SK-N-SH treated with all-trans-retinoic acid at 6 μM for 48 hours (cell line): ENCODE measurements at regions not wholly inside any gene's neighbourhood (a gene's known extent, or its start where the extent isn't known, plus 50 kb on each side); places are given as distances from the start of the nearest gene placed in this dataset.

Experiments used
- ATAC-seq: fragments of 200-7000 bp; cut with Tn5 transposase; 3 replicates; pipeline ENCODE4 v1.9.1; 2020; ENCODE audit warnings: mild to moderate bottlenecking, moderate library complexity
- ARNTL ChIP-seq: fragments of 450-650 bp; formaldehyde crosslinking; IDR thresholded peaks from 2 replicates; pipeline ENCODE4 v1.5.0; 2020; ENCODE audit warnings: low read depth, mild to moderate bottlenecking, moderate library complexity, borderline replicate concordance
- BACH2 ChIP-seq: fragments of 250-450 bp; sonication (Bioruptor Pico); IDR thresholded peaks from 2 replicates; pipeline ENCODE4 v1.9.0; 2021; ENCODE audit warnings: mild to moderate bottlenecking, borderline replicate concordance
- CSDC2 ChIP-seq: fragments of 250-450 bp; sonication (Bioruptor Pico); IDR thresholded peaks from 2 replicates; pipeline ENCODE4 v1.5.0; 2020; ENCODE audit warnings: mild to moderate bottlenecking, moderate library complexity
- ESRRG ChIP-seq: fragments of 250-450 bp; sonication (Bioruptor Pico); IDR thresholded peaks from 2 replicates; pipeline ENCODE4 v1.6.1; 2021; ENCODE audit warnings: mild to moderate bottlenecking
- OSR1 ChIP-seq: fragments of 250-450 bp; sonication (Bioruptor Pico); IDR thresholded peaks from 2 replicates; pipeline ENCODE4 v1.8.0; 2022; ENCODE audit warnings: moderate library complexity, mild to moderate bottlenecking, inconsistent platforms
- PPARA ChIP-seq: fragments of 250-450 bp; sonication (Bioruptor Pico); IDR thresholded peaks from 2 replicates; pipeline ENCODE4 v1.5.0; 2020; ENCODE audit warnings: mild to moderate bottlenecking, borderline replicate concordance
- RARB ChIP-seq: fragments of 250-450 bp; sonication (Bioruptor Pico); IDR thresholded peaks from 2 replicates; pipeline ENCODE4 v1.8.0; 2021; ENCODE audit warnings: mild to moderate bottlenecking, moderate library complexity
- SNAI2 ChIP-seq: fragments of 250-450 bp; sonication (Bioruptor Pico); IDR thresholded peaks from 2 replicates; pipeline ENCODE4 v1.5.0; 2020; ENCODE audit warnings: mild to moderate bottlenecking, moderate library complexity
- TOX ChIP-seq: fragments of 250-450 bp; sonication (Bioruptor Pico); IDR thresholded peaks from 2 replicates; pipeline ENCODE4 v1.8.0; 2021; ENCODE audit warnings: mild to moderate bottlenecking, moderate library complexity, borderline replicate concordance
- ZC3H10 ChIP-seq: fragments of 250-450 bp; sonication (Bioruptor Pico); IDR thresholded peaks from 2 replicates; pipeline ENCODE4 v1.5.1; 2021; ENCODE audit warnings: mild to moderate bottlenecking, moderate library complexity
- ZFP3 ChIP-seq: fragments of 250-450 bp; sonication (Bioruptor Pico); IDR thresholded peaks from 2 replicates; pipeline ENCODE4 v1.5.0; 2020; ENCODE audit warnings: mild to moderate bottlenecking, moderate library complexity
- ZFP30 ChIP-seq: fragments of 450-650 bp; formaldehyde crosslinking; IDR thresholded peaks from 2 replicates; pipeline ENCODE4 v1.5.0; 2022; ENCODE audit warnings: mild to moderate bottlenecking, moderate library complexity
- ZNF565 ChIP-seq: fragments of 450-650 bp; formaldehyde crosslinking; conservative IDR thresholded peaks from 2 replicates; pipeline ENCODE4 v1.5.0; 2020; ENCODE audit warnings: low read depth, mild to moderate bottlenecking, moderate library complexity
- ZNF70 ChIP-seq: fragments of 450-650 bp; formaldehyde crosslinking; IDR thresholded peaks from 2 replicates; pipeline ENCODE4 v1.5.0; 2020; ENCODE audit warnings: mild to moderate bottlenecking, moderate library complexity
- ZNF8 ChIP-seq: fragments of 450-650 bp; formaldehyde crosslinking; IDR thresholded peaks from 2 replicates; pipeline ENCODE4 v1.5.0; 2020; ENCODE audit warnings: mild to moderate bottlenecking, moderate library complexity
- TF ChIP-seq, protein P1 (sequence below): fragments of 250-450 bp; sonication (Bioruptor Pico); IDR thresholded peaks from 2 replicates; pipeline ENCODE4 v1.8.0; 2021; ENCODE audit warnings: low read depth, mild to moderate bottlenecking, moderate library complexity, borderline replicate concordance
- TF ChIP-seq, protein P2 (sequence below): fragments of 250-450 bp; sonication (Bioruptor Pico); IDR thresholded peaks from 2 replicates; pipeline ENCODE4 v1.8.0; 2020; ENCODE audit warnings: mild to moderate bottlenecking, moderate library complexity, borderline replicate concordance
- TF ChIP-seq, protein P3 (sequence below): fragments of 250-450 bp; sonication (Bioruptor Pico); IDR thresholded peaks from 2 replicates; pipeline ENCODE4 v1.5.0; 2020; ENCODE audit warnings: mild to moderate bottlenecking, moderate library complexity
- TF ChIP-seq, protein P4 (sequence below): fragments of 250-450 bp; sonication (Bioruptor Pico); IDR thresholded peaks from 2 replicates; pipeline ENCODE4 v1.5.1; 2021; ENCODE audit warnings: mild to moderate bottlenecking, moderate library complexity
- TF ChIP-seq, protein P5 (sequence below): fragments of 250-450 bp; sonication (Bioruptor Pico); IDR thresholded peaks from 2 replicates; pipeline ENCODE4 v1.5.1; 2020; ENCODE audit warnings: low read depth, mild to moderate bottlenecking, moderate library complexity

DNA sequence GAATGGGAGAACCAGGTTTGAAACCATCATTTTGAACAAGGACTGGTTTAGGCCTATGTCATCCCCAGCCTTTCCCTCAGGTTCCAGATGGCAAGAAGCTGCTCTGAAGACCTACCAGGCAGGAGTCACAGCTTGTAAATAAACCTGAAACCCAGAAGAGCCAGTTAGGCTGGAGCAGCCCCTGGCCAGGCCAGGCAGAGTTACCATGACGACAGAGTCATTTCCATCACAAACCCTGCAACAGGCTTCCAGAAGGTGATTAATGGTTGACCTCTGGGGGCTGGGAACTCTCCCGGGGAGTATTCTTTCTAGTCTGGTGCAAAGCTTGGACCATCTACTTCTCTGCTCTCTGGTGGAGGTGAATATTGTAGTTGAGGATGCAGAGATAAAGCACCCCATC lies 164.1 kb upstream of the NCAM1 start (continued):
- TF ChIP-seq, protein P1, sequence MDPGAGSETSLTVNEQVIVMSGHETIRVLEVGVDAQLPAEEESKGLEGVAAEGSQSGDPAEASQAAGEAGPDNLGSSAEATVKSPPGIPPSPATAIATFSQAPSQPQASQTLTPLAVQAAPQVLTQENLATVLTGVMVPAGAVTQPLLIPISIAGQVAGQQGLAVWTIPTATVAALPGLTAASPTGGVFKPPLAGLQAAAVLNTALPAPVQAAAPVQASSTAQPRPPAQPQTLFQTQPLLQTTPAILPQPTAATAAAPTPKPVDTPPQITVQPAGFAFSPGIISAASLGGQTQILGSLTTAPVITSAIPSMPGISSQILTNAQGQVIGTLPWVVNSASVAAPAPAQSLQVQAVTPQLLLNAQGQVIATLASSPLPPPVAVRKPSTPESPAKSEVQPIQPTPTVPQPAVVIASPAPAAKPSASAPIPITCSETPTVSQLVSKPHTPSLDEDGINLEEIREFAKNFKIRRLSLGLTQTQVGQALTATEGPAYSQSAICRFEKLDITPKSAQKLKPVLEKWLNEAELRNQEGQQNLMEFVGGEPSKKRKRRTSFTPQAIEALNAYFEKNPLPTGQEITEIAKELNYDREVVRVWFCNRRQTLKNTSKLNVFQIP, result no peak
- TF ChIP-seq ZNF8 (CRISPR knock-in tag) (no peak), TOX (CRISPR knock-in tag) (no peak)

DNA sequence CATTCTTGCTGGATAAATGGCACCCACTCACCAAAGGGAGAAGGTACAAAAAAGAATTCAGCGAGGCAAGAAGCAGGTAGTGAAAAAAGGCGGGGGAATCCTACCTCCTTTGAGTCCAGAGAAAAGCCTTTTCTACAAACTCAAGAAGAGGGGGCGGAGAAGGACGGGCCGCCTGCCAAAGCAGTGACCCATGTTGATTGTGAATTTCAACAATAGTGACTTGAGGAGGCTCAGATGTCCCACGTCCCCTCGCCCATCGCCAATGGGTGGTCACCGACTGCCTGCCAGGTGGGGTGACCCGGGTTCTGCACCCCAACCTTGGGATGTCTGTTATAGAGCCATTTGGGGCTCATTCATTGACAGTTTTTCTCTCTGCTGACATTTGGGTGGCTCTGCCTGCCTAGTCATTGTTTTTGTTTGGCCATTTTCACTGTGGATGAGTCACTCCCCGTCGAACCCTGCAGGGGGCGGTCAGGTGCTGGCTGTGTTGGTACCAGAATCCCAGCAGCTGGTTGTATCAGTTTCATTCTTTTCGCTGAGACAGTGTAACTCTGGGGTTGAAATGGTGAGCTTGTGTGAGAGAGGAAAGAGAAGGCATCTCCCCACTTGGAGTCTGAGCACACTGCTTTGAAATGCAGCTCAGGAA lies 163.4 kb upstream of the NCAM1 start:
- ATAC-seq, result peak; percentile 58; the same call in 2 of the 3 replicates
- TF ChIP-seq ZFP3 (no peak), ZNF565 (CRISPR knock-in tag) (no peak), SNAI2 (CRISPR knock-in tag) (no peak), ZFP30 (CRISPR knock-in tag) (no peak), ESRRG (no peak), TOX (CRISPR knock-in tag) (no peak), CSDC2 (CRISPR knock-in tag) (no peak)

DNA sequence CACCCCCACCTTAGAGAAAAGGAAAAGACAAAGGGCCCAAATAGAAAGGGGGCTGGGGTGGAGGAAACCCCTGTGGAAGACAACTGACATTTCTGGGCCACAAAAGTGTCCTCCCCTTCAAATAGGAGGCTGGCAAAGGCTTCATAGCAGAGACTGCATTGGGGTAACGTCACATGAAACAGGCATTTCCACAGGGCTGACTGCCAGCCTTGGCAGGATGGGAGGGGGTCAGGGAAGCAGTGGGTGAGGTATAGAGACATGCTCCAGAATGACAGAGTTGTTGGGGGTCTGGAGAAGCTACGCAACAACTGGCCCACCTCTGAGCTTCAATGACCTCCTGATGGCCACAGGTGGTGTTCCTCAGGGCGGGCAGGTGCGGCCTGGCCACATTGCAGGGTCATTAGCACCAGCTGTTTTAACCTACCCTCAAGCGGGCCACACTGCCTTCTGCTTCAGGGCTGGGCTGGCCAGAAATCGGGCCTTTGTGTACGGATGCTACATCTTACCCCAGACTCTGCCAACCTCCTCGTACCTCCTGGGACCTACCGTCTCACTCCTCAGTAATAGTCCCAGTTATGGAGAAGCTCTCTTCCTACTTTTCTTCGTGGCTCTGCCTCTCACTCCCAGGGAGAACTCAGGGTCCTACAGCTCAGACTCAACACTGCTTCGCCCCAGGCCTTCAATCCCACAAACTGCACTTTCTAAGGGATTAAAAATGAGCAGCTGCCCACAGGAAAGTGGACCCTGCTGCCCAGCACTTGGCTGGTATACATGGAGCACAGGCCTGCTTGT lies 160.0 kb upstream of the NCAM1 start:
- no peak for ATAC-seq
- TF ChIP-seq CSDC2 (CRISPR knock-in tag), result no peak
- TF ChIP-seq ZC3H10 (CRISPR knock-in tag), result no peak
- no peak for TF ChIP-seq ESRRG

DNA sequence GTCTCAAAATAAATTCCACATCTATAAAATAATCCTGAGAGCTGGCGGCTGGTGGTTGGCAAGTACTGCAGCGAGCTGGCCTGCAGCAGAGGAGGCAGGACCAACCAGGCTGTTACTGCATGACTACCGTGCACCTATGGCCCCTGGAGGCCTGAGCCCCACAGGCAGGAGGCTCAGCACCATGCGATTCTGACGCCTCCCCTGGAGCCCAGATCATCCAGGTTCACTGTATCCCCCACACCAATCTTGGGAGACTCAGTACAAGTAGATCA lies 159.5 kb upstream of the NCAM1 start:
- ATAC-seq, result no peak
- TF ChIP-seq BACH2 (no peak), ZNF70 (CRISPR knock-in tag) (no peak), ZFP3 (no peak), ARNTL (CRISPR knock-in tag) (no peak)
- TF ChIP-seq, protein P2, sequence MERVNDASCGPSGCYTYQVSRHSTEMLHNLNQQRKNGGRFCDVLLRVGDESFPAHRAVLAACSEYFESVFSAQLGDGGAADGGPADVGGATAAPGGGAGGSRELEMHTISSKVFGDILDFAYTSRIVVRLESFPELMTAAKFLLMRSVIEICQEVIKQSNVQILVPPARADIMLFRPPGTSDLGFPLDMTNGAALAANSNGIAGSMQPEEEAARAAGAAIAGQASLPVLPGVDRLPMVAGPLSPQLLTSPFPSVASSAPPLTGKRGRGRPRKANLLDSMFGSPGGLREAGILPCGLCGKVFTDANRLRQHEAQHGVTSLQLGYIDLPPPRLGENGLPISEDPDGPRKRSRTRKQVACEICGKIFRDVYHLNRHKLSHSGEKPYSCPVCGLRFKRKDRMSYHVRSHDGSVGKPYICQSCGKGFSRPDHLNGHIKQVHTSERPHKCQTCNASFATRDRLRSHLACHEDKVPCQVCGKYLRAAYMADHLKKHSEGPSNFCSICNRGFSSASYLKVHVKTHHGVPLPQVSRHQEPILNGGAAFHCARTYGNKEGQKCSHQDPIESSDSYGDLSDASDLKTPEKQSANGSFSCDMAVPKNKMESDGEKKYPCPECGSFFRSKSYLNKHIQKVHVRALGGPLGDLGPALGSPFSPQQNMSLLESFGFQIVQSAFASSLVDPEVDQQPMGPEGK, result no peak
- TF ChIP-seq, protein P3, sequence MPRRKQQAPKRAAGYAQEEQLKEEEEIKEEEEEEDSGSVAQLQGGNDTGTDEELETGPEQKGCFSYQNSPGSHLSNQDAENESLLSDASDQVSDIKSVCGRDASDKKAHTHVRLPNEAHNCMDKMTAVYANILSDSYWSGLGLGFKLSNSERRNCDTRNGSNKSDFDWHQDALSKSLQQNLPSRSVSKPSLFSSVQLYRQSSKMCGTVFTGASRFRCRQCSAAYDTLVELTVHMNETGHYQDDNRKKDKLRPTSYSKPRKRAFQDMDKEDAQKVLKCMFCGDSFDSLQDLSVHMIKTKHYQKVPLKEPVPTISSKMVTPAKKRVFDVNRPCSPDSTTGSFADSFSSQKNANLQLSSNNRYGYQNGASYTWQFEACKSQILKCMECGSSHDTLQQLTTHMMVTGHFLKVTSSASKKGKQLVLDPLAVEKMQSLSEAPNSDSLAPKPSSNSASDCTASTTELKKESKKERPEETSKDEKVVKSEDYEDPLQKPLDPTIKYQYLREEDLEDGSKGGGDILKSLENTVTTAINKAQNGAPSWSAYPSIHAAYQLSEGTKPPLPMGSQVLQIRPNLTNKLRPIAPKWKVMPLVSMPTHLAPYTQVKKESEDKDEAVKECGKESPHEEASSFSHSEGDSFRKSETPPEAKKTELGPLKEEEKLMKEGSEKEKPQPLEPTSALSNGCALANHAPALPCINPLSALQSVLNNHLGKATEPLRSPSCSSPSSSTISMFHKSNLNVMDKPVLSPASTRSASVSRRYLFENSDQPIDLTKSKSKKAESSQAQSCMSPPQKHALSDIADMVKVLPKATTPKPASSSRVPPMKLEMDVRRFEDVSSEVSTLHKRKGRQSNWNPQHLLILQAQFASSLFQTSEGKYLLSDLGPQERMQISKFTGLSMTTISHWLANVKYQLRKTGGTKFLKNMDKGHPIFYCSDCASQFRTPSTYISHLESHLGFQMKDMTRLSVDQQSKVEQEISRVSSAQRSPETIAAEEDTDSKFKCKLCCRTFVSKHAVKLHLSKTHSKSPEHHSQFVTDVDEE, result no peak

DNA sequence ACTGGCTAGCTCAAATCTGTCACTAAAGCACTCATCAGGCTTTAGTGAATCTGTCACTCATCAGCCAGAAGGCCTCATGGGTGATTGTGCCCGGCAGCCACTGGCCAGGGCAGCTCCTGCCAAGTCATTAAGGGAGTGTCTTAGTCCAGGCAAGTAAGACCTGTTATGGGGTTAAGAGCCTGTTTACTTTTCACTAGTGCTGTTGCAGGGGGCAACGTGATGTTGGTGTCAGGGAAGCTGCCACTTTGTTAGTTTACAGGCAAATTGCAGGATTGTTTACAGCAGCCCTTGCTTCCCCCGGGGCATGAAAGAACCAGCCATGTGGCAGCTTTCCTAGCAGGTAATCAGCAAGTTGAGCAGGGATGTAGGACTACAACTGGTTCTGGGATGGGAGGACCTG lies 155.6 kb upstream of the NCAM1 start:
- TF ChIP-seq, protein P4, sequence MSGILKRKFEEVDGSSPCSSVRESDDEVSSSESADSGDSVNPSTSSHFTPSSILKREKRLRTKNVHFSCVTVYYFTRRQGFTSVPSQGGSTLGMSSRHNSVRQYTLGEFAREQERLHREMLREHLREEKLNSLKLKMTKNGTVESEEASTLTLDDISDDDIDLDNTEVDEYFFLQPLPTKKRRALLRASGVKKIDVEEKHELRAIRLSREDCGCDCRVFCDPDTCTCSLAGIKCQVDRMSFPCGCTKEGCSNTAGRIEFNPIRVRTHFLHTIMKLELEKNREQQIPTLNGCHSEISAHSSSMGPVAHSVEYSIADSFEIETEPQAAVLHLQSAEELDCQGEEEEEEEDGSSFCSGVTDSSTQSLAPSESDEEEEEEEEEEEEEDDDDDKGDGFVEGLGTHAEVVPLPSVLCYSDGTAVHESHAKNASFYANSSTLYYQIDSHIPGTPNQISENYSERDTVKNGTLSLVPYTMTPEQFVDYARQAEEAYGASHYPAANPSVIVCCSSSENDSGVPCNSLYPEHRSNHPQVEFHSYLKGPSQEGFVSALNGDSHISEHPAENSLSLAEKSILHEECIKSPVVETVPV, result no peak
- no peak for TF ChIP-seq OSR1 (CRISPR knock-in tag)
- ATAC-seq, result no peak

DNA sequence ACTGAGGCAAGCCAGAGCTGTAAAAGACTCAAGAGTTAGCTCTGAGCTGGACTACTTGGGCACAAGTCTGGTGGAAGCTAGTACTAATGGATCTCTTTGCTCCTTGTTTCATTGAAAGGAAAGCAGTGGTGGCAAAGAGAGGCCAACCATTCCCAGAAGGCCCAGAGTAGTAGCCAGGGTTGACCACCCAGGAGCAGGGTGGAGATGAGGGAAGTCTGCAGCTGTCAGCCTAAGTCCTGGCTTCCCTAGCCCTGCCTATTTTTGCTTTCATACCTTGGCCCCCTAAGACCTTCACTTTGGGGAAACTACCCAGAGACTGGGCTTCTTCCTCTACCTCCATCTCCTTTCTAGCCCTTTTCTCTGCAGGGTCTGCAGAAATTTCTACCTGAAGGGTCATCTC lies 155.0 kb upstream of the NCAM1 start:
- no peak for ATAC-seq
- TF ChIP-seq, protein P1, result no peak
- TF ChIP-seq ZNF8 (CRISPR knock-in tag) (no peak), ZFP30 (CRISPR knock-in tag) (no peak), TOX (CRISPR knock-in tag) (no peak), ARNTL (CRISPR knock-in tag) (no peak), RARB (CRISPR knock-in tag) (no peak), ZFP3 (no peak), ZNF565 (CRISPR knock-in tag) (no peak), PPARA (CRISPR knock-in tag) (no peak)
- TF ChIP-seq, protein P4, result no peak
- TF ChIP-seq, protein P5, sequence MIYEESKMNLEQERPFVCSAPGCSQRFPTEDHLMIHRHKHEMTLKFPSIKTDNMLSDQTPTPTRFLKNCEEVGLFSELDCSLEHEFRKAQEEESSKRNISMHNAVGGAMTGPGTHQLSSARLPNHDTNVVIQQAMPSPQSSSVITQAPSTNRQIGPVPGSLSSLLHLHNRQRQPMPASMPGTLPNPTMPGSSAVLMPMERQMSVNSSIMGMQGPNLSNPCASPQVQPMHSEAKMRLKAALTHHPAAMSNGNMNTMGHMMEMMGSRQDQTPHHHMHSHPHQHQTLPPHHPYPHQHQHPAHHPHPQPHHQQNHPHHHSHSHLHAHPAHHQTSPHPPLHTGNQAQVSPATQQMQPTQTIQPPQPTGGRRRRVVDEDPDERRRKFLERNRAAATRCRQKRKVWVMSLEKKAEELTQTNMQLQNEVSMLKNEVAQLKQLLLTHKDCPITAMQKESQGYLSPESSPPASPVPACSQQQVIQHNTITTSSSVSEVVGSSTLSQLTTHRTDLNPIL (CRISPR knock-in tag), result no peak
